Stimulated activated CD4-positive, alpha-beta T cell treated with anti-CD3 and anti-CD28 coated beads, Interleukin-2, amount 100 ng/mL, for 4 hours (primary cell): ENCODE measurements at regions not wholly inside any gene's neighbourhood (a gene's known extent, or its start where the extent isn't known, plus 50 kb on each side); places are given as distances from the start of the nearest gene placed in this dataset.
"Not testable (repeated sequence)": the region's sequence is repeated elsewhere in the genome, so short reads cannot be mapped to it uniquely, and the experiment has no call there.

Experiments
- DNase-seq: peaks from one replicate; pipeline ENCODE4 v3.0.0-alpha.2; 2020; ENCODE audit warnings: low read depth

- not testable (repeated sequence) for DNase-seq
Observed at GRCh38 chr2:146970981-146971380, 873.8 kb upstream of the ACVR2A start.

GRCh38 chr2:146969703-146970102, 875.1 kb upstream of the ACVR2A start:
- DNase-seq = not testable (repeated sequence)

GRCh38 chr2:146964494-146964893, 880.3 kb upstream of the ACVR2A start:
- no peak for DNase-seq

- no peak for DNase-seq
Observed at GRCh38 chr2:146954544-146954943, 890.3 kb upstream of the ACVR2A start.

- no peak for DNase-seq
Observed at GRCh38 chr2:146952696-146953095, 892.1 kb upstream of the ACVR2A start.

- no peak for DNase-seq
Observed at GRCh38 chr2:146950911-146951310, 893.9 kb upstream of the ACVR2A start.

GRCh38 chr2:146950361-146950760, 894.5 kb upstream of the ACVR2A start:
- DNase-seq = no peak

- DNase-seq = no peak
Observed at GRCh38 chr2:146949400-146949799, 895.4 kb upstream of the ACVR2A start.

- no peak for DNase-seq
Observed at GRCh38 chr2:146944601-146945000, 900.2 kb upstream of the ACVR2A start.

- DNase-seq = no peak
Observed at GRCh38 chr2:146939991-146940685, 904.7 kb upstream of the ACVR2A start.

- DNase-seq = no peak
Observed at GRCh38 chr2:146934921-146935320, 909.9 kb upstream of the ACVR2A start.

- no peak for DNase-seq
Observed at GRCh38 chr2:146931109-146931508, 913.7 kb upstream of the ACVR2A start.

- DNase-seq = no peak
Observed at GRCh38 chr2:146927080-146927711, 917.6 kb upstream of the ACVR2A start.

GRCh38 chr2:146918280-146918679, 926.5 kb upstream of the ACVR2A start:
- DNase-seq = no peak

GRCh38 chr2:146917431-146918042, 927.3 kb upstream of the ACVR2A start:
- no peak for DNase-seq

- DNase-seq = no peak
Observed at GRCh38 chr2:146916914-146917313, 927.9 kb upstream of the ACVR2A start.

GRCh38 chr2:146913476-146913875, 931.4 kb upstream of the ACVR2A start:
- no peak for DNase-seq

GRCh38 chr2:146912536-146912935, 932.3 kb upstream of the ACVR2A start:
- no peak for DNase-seq

GRCh38 chr2:146908776-146909175, 936.1 kb upstream of the ACVR2A start:
- no peak for DNase-seq

- no peak for DNase-seq
Observed at GRCh38 chr2:146898083-146898482, 946.7 kb upstream of the ACVR2A start.

GRCh38 chr2:146894514-146894913, 950.3 kb upstream of the ACVR2A start:
- no peak for DNase-seq

GRCh38 chr2:146893500-146894041, 951.3 kb upstream of the ACVR2A start:
- no peak for DNase-seq

GRCh38 chr2:146890491-146890890, 954.3 kb upstream of the ACVR2A start:
- no peak for DNase-seq
